Esophagus (tissue), 2 donors: ENCODE measurements at regions not wholly inside any gene's neighbourhood (a gene's known extent, or its start where the extent isn't known, plus 50 kb on each side); places are given as distances from the start of the nearest gene placed in this dataset.

Experiments
- H3K27ac ChIP-seq, 2 donors: one replicate each; pipeline ENCODE4 v1.5.1; 2013; ENCODE audit warnings: low read depth in 2 of 2, mild to moderate bottlenecking in 2 of 2, inconsistent platforms in 1 of 2, low read length in 1 of 2, moderate library complexity in 1 of 2
- H3K27me3 ChIP-seq, 2 donors: one replicate each; pipeline ENCODE4 v1.6.1; 2013; ENCODE audit warnings: low read length in 2 of 2, control low read depth in 1 of 2, mild to moderate bottlenecking in 1 of 2; ENCODE audit not compliant: insufficient read depth in 2 of 2, control insufficient read depth in 1 of 2
- H3K36me3 ChIP-seq, 2 donors: one replicate each; pipeline ENCODE4 v1.6.1; 2013; ENCODE audit warnings: low read length in 1 of 2; ENCODE audit not compliant: control insufficient read depth in 2 of 2, insufficient read depth in 2 of 2
- H3K4me1 ChIP-seq, 2 donors: one replicate each; pipeline ENCODE4 v1.6.1; 2013; ENCODE audit warnings: low read length in 1 of 2; ENCODE audit not compliant: control insufficient read depth in 2 of 2, insufficient read depth in 2 of 2
- H3K4me3 ChIP-seq, 2 donors: one replicate each; pipeline ENCODE4 v1.5.1; 2013; ENCODE audit warnings: low read length in 2 of 2, mild to moderate bottlenecking in 2 of 2, low read depth in 1 of 2, moderate library complexity in 1 of 2
- H3K9me3 ChIP-seq, 2 donors: one replicate each; pipeline ENCODE4 v1.6.1; 2013; ENCODE audit warnings: mild to moderate bottlenecking in 2 of 2, low read depth in 1 of 2, low read length in 1 of 2, moderate library complexity in 1 of 2; ENCODE audit not compliant: control insufficient read depth in 2 of 2, insufficient read depth in 1 of 2
- WGBS, 2 donors: extraction: QIAGEN DNeasy Blood & Tissue Kit; methylation state at CpG; one replicate each; pipeline ENCODE4 v1.1.7; 2013; 5-methylcytosine and 5-hydroxymethylcytosine counted together
- donor health status: healthy with polysubstance abuse.
- donor health status: Bipolar disorder and iron deficiency.

DNA sequence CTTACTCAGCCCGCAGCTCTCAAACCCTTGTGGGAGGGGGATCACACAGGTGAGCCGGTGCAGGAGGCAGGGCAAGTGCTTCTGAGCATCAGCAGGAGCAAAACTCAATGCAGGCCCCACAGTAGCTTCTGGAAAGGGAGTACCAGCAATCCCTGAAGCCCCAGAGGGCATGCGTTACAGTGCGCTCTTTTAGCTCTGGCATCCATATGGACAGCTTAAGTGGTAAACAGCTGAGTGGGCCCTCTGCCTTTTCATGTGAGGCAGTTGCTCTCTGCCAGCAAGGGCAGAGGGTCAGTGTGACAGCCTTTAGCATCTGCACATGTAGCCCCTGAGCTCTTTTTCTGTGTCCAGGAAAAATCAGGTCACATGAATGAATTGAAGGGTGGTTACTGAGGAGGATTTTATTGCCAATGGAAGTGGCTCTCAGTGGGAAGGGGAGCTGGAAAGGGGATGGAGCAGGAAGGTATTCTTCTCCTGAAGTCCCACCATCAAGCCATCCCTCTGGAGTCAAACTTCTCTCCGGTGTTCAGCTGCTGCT lies 464.3 kb upstream of the THRB start:
- Histone ChIP-seq H3K9me3 (peaks cover 0 to 2% of the 10 kb centered on the region in 2 donors), H3K27ac (no peak overlapping the region), H3K36me3 (no peaks in the 10 kb centered on the region), H3K4me3 (no peak overlapping the region), H3K4me1 (no peaks in the 10 kb centered on the region), H3K27me3 (no peaks in the 10 kb centered on the region)
- 87 to 92% methylated on average over 5 of the region's 5 CpGs for WGBS, 2 donors

DNA sequence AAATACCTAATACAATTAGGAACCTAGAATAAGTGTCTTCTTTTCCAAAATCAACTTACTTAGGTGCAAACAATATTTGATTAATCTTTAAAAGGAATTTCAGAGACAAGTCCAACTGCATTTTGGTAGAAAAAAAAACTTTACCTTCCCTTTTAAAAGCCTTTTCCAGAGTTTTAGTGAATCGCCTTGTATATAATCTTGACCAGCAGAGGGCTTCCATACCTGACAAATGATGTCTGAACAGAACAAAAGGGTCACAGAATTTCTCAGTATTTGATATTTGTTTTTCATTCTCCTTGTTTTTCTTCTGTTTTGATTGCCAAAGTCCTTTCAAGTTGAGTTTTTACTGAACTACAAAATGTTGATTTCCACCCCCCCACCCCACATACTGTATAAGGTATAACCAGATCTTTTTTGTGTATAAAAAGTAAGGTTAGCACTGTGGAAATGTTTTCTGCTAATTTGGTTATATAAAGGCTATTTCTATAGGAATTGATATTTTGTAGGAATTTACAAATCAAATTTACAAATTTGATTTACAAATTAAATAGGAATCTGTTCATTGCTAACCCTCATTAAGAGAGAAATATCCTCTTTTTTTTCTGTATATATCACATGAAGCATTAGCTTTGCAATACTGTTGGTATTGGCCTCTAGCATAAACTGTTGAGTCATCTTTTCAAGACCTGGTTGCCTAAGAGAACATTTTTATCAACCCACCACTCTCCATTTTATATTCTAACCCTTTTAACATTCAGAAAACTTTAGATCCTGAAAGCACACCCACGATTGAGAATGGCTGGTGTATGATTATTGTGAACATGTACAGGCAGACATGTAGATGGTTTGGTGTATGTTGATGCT lies 464.1 kb upstream of the RARB start:
- H3K27me3 ChIP-seq: no peaks in the 10 kb centered on the region
- peaks cover 0 to 2% of the 10 kb centered on the region in 2 donors for H3K9me3 ChIP-seq
- no peak overlapping the region for H3K4me3 ChIP-seq
- H3K4me1 ChIP-seq: no peaks in the 10 kb centered on the region
- H3K27ac ChIP-seq: no peak overlapping the region
- WGBS, 2 donors: 50% methylated on average over 2 of the region's 2 CpGs
- H3K36me3 ChIP-seq: no peaks in the 10 kb centered on the region

DNA sequence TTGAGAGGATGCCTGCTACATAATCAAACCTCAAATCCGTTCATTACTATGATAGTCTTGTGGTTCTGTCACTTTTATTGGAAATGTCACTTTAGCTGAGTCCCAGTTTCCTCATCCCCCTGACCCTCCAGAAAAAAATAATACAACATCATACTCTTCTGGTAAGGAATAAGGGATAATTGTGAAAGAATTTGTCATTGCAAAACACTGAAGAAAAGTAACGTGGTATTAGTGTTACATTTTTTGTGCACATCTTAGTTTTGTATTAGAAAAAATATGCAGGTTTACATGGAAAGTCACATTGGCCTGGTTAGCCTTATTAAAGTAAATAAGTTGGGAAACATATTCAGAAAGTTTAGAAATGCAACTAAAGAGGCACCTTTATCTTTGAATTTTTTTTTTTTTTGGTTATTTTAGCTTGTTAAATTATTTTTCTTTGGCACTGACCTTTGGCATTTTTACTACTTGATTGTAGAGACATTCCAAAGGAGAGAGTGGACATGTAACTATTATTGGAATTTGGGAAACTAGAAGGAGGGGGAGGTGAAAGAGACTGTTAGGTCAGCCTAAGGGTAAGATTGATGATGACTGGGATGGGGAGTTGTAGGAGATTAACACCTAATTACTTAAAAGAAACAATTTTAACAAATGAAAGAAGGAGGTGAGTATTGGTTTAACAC lies 462.2 kb upstream of the RARB start:
- Histone ChIP-seq H3K27me3 (no peaks in the 10 kb centered on the region), H3K4me1 (no peaks in the 10 kb centered on the region), H3K27ac (no peak overlapping the region), H3K36me3 (no peaks in the 10 kb centered on the region), H3K4me3 (no peak overlapping the region), H3K9me3 (no peaks in the 10 kb centered on the region)
- 75 to 84% methylated on average over 2 of the region's 2 CpGs for WGBS, 2 donors

- H3K27ac ChIP-seq: no peak overlapping the region
- 85 to 93% methylated on average over 1 of the region's 1 CpG for WGBS, 2 donors
- H3K27me3 ChIP-seq: no peaks in the 10 kb centered on the region
- H3K4me3 ChIP-seq: no peak overlapping the region
- H3K9me3 ChIP-seq: no peaks in the 10 kb centered on the region
- no peaks in the 10 kb centered on the region for H3K36me3 ChIP-seq
- H3K4me1 ChIP-seq: no peaks in the 10 kb centered on the region
These were observed 460.0 kb upstream of the RARB start for GRCh38 chr3:24968036-24968435.

GRCh38 chr3:24972491-24972890 lies 455.6 kb upstream of the RARB start:
- Histone ChIP-seq H3K9me3 (no peaks in the 10 kb centered on the region), H3K4me3 (no peak overlapping the region)
- 65 to 67% methylated on average over 1 of the region's 1 CpG for WGBS, 2 donors

DNA sequence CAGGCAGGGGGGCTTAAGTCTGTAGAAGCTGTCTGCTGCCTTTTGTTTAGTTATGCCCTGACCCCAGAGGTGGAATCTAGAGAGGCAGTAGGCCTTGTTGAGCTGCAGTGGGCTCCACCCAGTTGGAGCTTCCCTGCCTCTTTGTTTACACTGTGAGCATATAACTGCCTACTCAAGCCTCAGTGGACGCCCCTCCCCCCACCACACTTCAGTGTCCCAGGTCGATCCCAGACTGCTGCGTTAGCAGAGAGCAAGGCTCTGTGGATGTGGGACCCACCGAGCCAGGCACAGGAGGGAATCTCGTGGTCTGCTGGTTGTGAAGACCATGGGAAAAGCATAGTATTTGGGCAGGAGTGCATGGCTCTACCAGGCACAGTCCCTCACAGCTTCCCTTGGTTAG lies 446.8 kb upstream of the RARB start:
- 88 to 92% methylated on average over 5 of the region's 5 CpGs for WGBS, 2 donors

More at GRCh38 chr3:24972491-24972890, 455.6 kb upstream of the RARB start:
- Histone ChIP-seq H3K27me3 (no peaks in the 10 kb centered on the region), H3K27ac (no peak overlapping the region), H3K36me3 (no peaks in the 10 kb centered on the region), H3K4me1 (no peaks in the 10 kb centered on the region)

GRCh38 chr3:24981924-24982323 lies 446.1 kb upstream of the RARB start:
- no peaks in the 10 kb centered on the region for H3K9me3 ChIP-seq
- H3K27ac ChIP-seq: no peak overlapping the region
- no peak overlapping the region for H3K4me3 ChIP-seq
- H3K4me1 ChIP-seq: no peaks in the 10 kb centered on the region
- no peaks in the 10 kb centered on the region for H3K36me3 ChIP-seq
- H3K27me3 ChIP-seq: no peaks in the 10 kb centered on the region

More for the DNA sequence above, 446.8 kb upstream of the RARB start:
- H3K9me3 ChIP-seq: no peaks in the 10 kb centered on the region
- no peak overlapping the region for H3K27ac ChIP-seq
- no peaks in the 10 kb centered on the region for H3K27me3 ChIP-seq
- H3K4me1 ChIP-seq: no peaks in the 10 kb centered on the region
- H3K36me3 ChIP-seq: no peaks in the 10 kb centered on the region
- no peak overlapping the region for H3K4me3 ChIP-seq

GRCh38 chr3:24985668-24986067 lies 442.4 kb upstream of the RARB start:
- WGBS, 2 donors: 79 to 84% methylated on average over 9 of the region's 9 CpGs
- no peak overlapping the region for H3K4me3 ChIP-seq
- H3K27ac ChIP-seq: no peak overlapping the region
- no peaks in the 10 kb centered on the region for H3K27me3 ChIP-seq
- H3K9me3 ChIP-seq: no peaks in the 10 kb centered on the region
- no peaks in the 10 kb centered on the region for H3K36me3 ChIP-seq
- no peaks in the 10 kb centered on the region for H3K4me1 ChIP-seq

DNA sequence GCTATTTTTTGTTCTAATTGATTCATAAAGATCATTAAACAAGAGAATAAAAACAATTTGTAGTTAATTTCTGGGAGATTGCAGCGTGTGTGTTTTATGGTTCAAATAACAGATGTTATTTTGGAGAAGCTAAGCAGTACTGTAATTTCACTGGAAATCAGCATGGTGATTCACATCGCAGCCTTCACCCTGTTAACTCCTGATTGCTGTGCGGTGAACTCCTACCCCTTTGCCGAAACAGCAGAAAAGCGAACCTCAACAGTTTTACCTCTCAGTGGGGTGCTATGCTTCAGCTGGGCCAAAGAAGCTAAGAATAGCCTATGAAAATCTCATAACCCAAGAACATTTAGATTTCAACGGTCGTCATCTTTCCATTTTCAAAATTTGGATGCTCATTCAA lies 441.5 kb upstream of the RARB start:
- Histone ChIP-seq H3K9me3 (no peaks in the 10 kb centered on the region), H3K36me3 (no peaks in the 10 kb centered on the region), H3K27me3 (no peaks in the 10 kb centered on the region), H3K4me1 (no peaks in the 10 kb centered on the region), H3K27ac (no peak overlapping the region), H3K4me3 (no peak overlapping the region)
- WGBS, 2 donors: 86 to 89% methylated on average over 7 of the region's 7 CpGs
